GM18867 (cell line): ENCODE measurements at regions not wholly inside any gene's neighbourhood (a gene's known extent, or its start where the extent isn't known, plus 50 kb on each side); places are given as distances from the start of the nearest gene placed in this dataset.

Experiments
- ATAC-seq: cut with Tn5 transposase; IDR thresholded peaks from one replicate; pipeline ENCODE4 v1.9.1; 2021; ENCODE audit warnings: mild to moderate bottlenecking, moderate library complexity; ENCODE audit not compliant: unreplicated experiment

- no peak for ATAC-seq
Observed at GRCh38 chr14:51540364-51540763, 111.3 kb upstream of the FRMD6 start.

GRCh38 chr14:51544471-51544870, 107.2 kb upstream of the FRMD6 start:
- ATAC-seq: no peak

GRCh38 chr14:51544901-51545300, 106.8 kb upstream of the FRMD6 start:
- no peak for ATAC-seq

GRCh38 chr14:51545396-51545795, 106.3 kb upstream of the FRMD6 start:
- no peak for ATAC-seq

GRCh38 chr14:51546099-51546498, 105.6 kb upstream of the FRMD6 start:
- no peak for ATAC-seq

GRCh38 chr14:51546603-51547258, 105.0 kb upstream of the FRMD6 start:
- ATAC-seq: no peak

GRCh38 chr14:51547260-51547659, 104.5 kb upstream of the FRMD6 start:
- ATAC-seq: no peak

- no peak for ATAC-seq
Observed at GRCh38 chr14:51547701-51548100, 104.0 kb upstream of the FRMD6 start.

GRCh38 chr14:51548187-51548586, 103.5 kb upstream of the FRMD6 start:
- ATAC-seq: no peak

- ATAC-seq: no peak
Observed at GRCh38 chr14:51550636-51551035, 101.1 kb upstream of the FRMD6 start.

GRCh38 chr14:51552275-51552674, 99.4 kb upstream of the FRMD6 start:
- no peak for ATAC-seq

- ATAC-seq: no peak
Observed at GRCh38 chr14:51552768-51553404, 98.8 kb upstream of the FRMD6 start.

GRCh38 chr14:51554339-51554920, 97.3 kb upstream of the FRMD6 start:
- no peak for ATAC-seq

- ATAC-seq: no peak
Observed at GRCh38 chr14:51554953-51555352, 96.8 kb upstream of the FRMD6 start.

- no peak for ATAC-seq
Observed at GRCh38 chr14:51561141-51561540, 90.6 kb upstream of the FRMD6 start.

GRCh38 chr14:51562816-51563215, 88.9 kb upstream of the FRMD6 start:
- ATAC-seq: no peak

- ATAC-seq: no peak
Observed at GRCh38 chr14:51563560-51563959, 88.2 kb upstream of the FRMD6 start.

GRCh38 chr14:51564460-51564859, 87.2 kb upstream of the FRMD6 start:
- no peak for ATAC-seq

GRCh38 chr14:51564986-51565604, 86.6 kb upstream of the FRMD6 start:
- ATAC-seq: no peak

GRCh38 chr14:51566831-51567582, 84.7 kb upstream of the FRMD6 start:
- peak; percentile 76 for ATAC-seq

- ATAC-seq: no peak
Observed at GRCh38 chr14:51568366-51568765, 83.3 kb upstream of the FRMD6 start.
